GM18505 (cell line): ENCODE measurements at regions not wholly inside any gene's neighbourhood (a gene's known extent, or its start where the extent isn't known, plus 50 kb on each side); places are given as distances from the start of the nearest gene placed in this dataset.

Experiments
- ATAC-seq: cut with Tn5 transposase; IDR thresholded peaks from one replicate; pipeline ENCODE4 v1.9.1; 2021; ENCODE audit not compliant: unreplicated experiment
- POLR2A ChIP-seq: IDR thresholded peaks from 4 replicates; pipeline ENCODE4 v1.6.1; 2011; ENCODE audit warnings: borderline replicate concordance; ENCODE audit not compliant: insufficient read depth, insufficient read length; ENCODE audit errors: extremely low read depth

GRCh38 chr3:59660376-59660775 is 610.6 kb upstream of the CFAP20DC start:
- ATAC-seq: no peak
- no peak for TF ChIP-seq POLR2A

- TF ChIP-seq POLR2A: no peak
- no peak for ATAC-seq
These were observed 609.9 kb upstream of the CFAP20DC start for GRCh38 chr3:59659755-59660154.

- no peak for TF ChIP-seq POLR2A
- ATAC-seq: no peak
These were observed 609.0 kb upstream of the CFAP20DC start for GRCh38 chr3:59658866-59659265.

GRCh38 chr3:59658274-59658673 is 608.4 kb upstream of the CFAP20DC start:
- TF ChIP-seq POLR2A: no peak
- no peak for ATAC-seq

- no peak for TF ChIP-seq POLR2A
- ATAC-seq: no peak
These were observed 605.7 kb upstream of the CFAP20DC start for GRCh38 chr3:59655418-59656015.

- ATAC-seq: no peak
- TF ChIP-seq POLR2A: no peak
These were observed 604.9 kb upstream of the CFAP20DC start for GRCh38 chr3:59654480-59655417.

GRCh38 chr3:59654123-59654479 is 604.3 kb upstream of the CFAP20DC start:
- no peak for TF ChIP-seq POLR2A
- no peak for ATAC-seq

- no peak for TF ChIP-seq POLR2A
- no peak for ATAC-seq
These were observed 603.7 kb upstream of the CFAP20DC start for GRCh38 chr3:59653405-59654122.

GRCh38 chr3:59644479-59645402 is 594.9 kb upstream of the CFAP20DC start:
- no peak for ATAC-seq
- no peak for TF ChIP-seq POLR2A

GRCh38 chr3:59641169-59641899 is 591.5 kb upstream of the CFAP20DC start:
- TF ChIP-seq POLR2A: no peak
- ATAC-seq: no peak

GRCh38 chr3:59632760-59633573 is 583.1 kb upstream of the CFAP20DC start:
- ATAC-seq: no peak

More at GRCh38 chr3:59632760-59633573, 583.1 kb upstream of the CFAP20DC start:
- no peak for TF ChIP-seq POLR2A
